ENCODE measurements at regions not wholly inside any gene's neighbourhood (a gene's known extent, or its start where the extent isn't known, plus 50 kb on each side); places are given as distances from the start of the nearest gene placed in this dataset.

GRCh38 chr9:86598411-86599239 is 244.4 kb upstream of the TUT7 start:
- Mint-ChIP-seq H3K4me3 (no peak overlapping the region), H3K27me3 (peaks cover 49 to 60% of the 10 kb centered on the region in 2 donors), H3K4me1 (ENCODE audit: low read depth in 2 of 2) (no peaks in the 10 kb centered on the region), H3K36me3 (ENCODE audit: insufficient read depth) (no peaks in the 10 kb centered on the region), H3K9me3 (no peaks in the 10 kb centered on the region), H3K27ac (no peak overlapping the region)
- no peak for ATAC-seq (replicated peaks)
- no peak for DNase-seq

DNA sequence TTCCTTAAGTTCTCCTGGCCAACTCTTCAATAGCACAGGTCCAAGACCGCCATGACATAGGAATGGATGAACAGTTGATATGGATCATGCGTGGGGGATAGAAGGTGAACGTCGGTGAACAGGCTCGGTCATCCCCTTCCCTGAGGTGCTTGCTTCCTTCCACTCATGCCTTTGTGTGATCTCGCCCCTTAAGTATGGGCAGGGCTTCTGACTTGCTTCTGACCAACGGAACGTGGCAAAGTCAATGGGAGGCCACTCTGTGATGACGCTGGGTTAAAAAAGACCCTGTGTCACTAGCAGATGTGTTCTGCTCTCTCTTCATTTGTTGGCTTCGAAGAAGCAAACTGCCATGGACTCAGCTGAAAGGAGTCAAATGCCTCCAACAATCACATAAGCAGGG is 240.5 kb upstream of the TUT7 start:
- H3K4me3 Mint-ChIP-seq, result no peak overlapping the region
- H3K9me3 Mint-ChIP-seq, result no peaks in the 10 kb centered on the region
- H3K4me1 Mint-ChIP-seq (ENCODE audit: low read depth in 2 of 2), result no peaks in the 10 kb centered on the region
- peaks cover 32 to 42% of the 10 kb centered on the region in 2 donors for H3K27me3 Mint-ChIP-seq
- no peak overlapping the region for H3K27ac Mint-ChIP-seq
- no peaks in the 10 kb centered on the region for H3K36me3 Mint-ChIP-seq (ENCODE audit: insufficient read depth)
- ATAC-seq (replicated peaks) (no peak), DNase-seq (no peak)

GRCh38 chr9:86591472-86591871 is 237.3 kb upstream of the TUT7 start:
- H3K27me3 Mint-ChIP-seq, result peaks cover 21 to 42% of the 10 kb centered on the region in 2 donors
- no peak overlapping the region for H3K4me3 Mint-ChIP-seq
- ATAC-seq (replicated peaks) (no peak), DNase-seq (no peak)
- no peaks in the 10 kb centered on the region for H3K9me3 Mint-ChIP-seq
- H3K4me1 Mint-ChIP-seq (ENCODE audit: low read depth in 2 of 2), result no peaks in the 10 kb centered on the region
- H3K36me3 Mint-ChIP-seq (ENCODE audit: insufficient read depth), result no peaks in the 10 kb centered on the region
- H3K27ac Mint-ChIP-seq, result no peak overlapping the region

GRCh38 chr9:86589730-86590129 is 235.5 kb upstream of the TUT7 start:
- no peaks in the 10 kb centered on the region for H3K4me1 Mint-ChIP-seq (ENCODE audit: low read depth in 2 of 2)
- H3K4me3 Mint-ChIP-seq, result no peak overlapping the region
- DNase-seq, result no peak
- H3K36me3 Mint-ChIP-seq (ENCODE audit: insufficient read depth), result no peaks in the 10 kb centered on the region
- peaks cover 18 to 33% of the 10 kb centered on the region in 2 donors for H3K27me3 Mint-ChIP-seq
- H3K9me3 Mint-ChIP-seq, result no peaks in the 10 kb centered on the region
- ATAC-seq (replicated peaks), result no peak
- no peak overlapping the region for H3K27ac Mint-ChIP-seq

DNA sequence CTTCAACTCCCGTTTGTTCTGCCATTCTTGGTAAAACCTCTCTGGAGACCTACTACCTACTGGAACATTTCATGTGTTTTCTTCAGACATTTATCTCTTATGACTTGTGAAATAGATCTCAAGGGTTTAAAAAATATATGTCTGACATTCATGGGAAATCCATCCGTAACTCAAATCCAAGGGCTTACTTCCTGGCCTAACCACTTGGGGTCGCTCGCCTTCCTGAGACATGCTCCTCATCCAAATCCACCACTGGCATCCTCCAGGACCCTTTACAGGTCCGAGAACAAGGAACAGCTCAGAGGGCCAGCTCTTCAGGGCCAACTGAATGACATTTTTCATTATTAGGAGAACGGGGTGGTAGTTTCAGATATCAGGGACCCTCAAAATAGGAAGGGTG is 235.1 kb upstream of the TUT7 start:
- Mint-ChIP-seq H3K36me3 (ENCODE audit: insufficient read depth) (no peaks in the 10 kb centered on the region), H3K4me3 (no peak overlapping the region), H3K27me3 (peaks cover 18 to 29% of the 10 kb centered on the region in 2 donors)

GRCh38 chr9:86586144-86586494 is 231.9 kb upstream of the TUT7 start:
- Mint-ChIP-seq H3K27me3 (peaks cover 32 to 50% of the 10 kb centered on the region in 2 donors), H3K4me3 (peak overlapping the region in 1 of 2 donors; percentile 5), H3K9me3 (no peaks in the 10 kb centered on the region), H3K27ac (peak overlapping the region in 1 of 2 donors; percentile 66), H3K4me1 (ENCODE audit: low read depth in 2 of 2) (no peaks in the 10 kb centered on the region), H3K36me3 (ENCODE audit: insufficient read depth) (no peaks in the 10 kb centered on the region)
- DNase-seq (no peak), ATAC-seq (replicated peaks) (no peak)

More for the DNA sequence above, 235.1 kb upstream of the TUT7 start:
- no peak for DNase-seq
- H3K4me1 Mint-ChIP-seq (ENCODE audit: low read depth in 2 of 2), result no peaks in the 10 kb centered on the region
- H3K9me3 Mint-ChIP-seq, result no peaks in the 10 kb centered on the region
- H3K27ac Mint-ChIP-seq, result no peak overlapping the region
- no peak for ATAC-seq (replicated peaks)

- peaks cover 36 to 56% of the 10 kb centered on the region in 2 donors for H3K27me3 Mint-ChIP-seq
- H3K36me3 Mint-ChIP-seq (ENCODE audit: insufficient read depth), result no peaks in the 10 kb centered on the region
- peak overlapping the region in 1 of 2 donors; percentile 5 for H3K4me3 Mint-ChIP-seq
- no peaks in the 10 kb centered on the region for H3K9me3 Mint-ChIP-seq
- ATAC-seq (replicated peaks) (no peak), DNase-seq (no peak)
- H3K4me1 Mint-ChIP-seq (ENCODE audit: low read depth in 2 of 2), result no peaks in the 10 kb centered on the region
- H3K27ac Mint-ChIP-seq, result peak overlapping the region in 1 of 2 donors; percentile 66
These were observed 231.4 kb upstream of the TUT7 start for GRCh38 chr9:86585422-86586143.

DNA sequence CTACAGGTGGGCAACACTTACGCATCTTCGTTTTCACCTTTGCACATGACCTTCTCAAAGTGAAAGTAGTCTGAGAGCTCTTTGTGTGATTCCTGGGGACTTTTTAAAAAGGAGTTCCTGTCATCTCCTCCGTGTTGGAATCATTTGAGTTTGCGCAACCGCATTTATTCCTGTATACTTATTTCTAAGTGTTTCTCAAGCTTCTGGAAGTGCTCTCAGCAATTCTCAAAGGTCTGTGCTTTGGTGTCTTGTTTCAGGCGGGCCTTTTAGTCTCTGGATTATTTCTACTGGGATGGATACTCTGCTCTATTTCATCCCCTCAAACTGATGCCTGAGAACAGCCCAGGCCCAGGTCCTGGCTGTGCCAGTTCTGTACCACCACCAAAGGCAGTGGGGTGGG is 226.5 kb upstream of the TUT7 start:
- peaks cover 33 to 48% of the 10 kb centered on the region in 2 donors for H3K27me3 Mint-ChIP-seq
- H3K27ac Mint-ChIP-seq, result no peak overlapping the region
- H3K36me3 Mint-ChIP-seq (ENCODE audit: insufficient read depth), result no peaks in the 10 kb centered on the region
- DNase-seq (no peak), ATAC-seq (replicated peaks) (no peak)
- no peaks in the 10 kb centered on the region for H3K4me1 Mint-ChIP-seq (ENCODE audit: low read depth in 2 of 2)
- no peaks in the 10 kb centered on the region for H3K9me3 Mint-ChIP-seq
- no peak overlapping the region for H3K4me3 Mint-ChIP-seq

DNA sequence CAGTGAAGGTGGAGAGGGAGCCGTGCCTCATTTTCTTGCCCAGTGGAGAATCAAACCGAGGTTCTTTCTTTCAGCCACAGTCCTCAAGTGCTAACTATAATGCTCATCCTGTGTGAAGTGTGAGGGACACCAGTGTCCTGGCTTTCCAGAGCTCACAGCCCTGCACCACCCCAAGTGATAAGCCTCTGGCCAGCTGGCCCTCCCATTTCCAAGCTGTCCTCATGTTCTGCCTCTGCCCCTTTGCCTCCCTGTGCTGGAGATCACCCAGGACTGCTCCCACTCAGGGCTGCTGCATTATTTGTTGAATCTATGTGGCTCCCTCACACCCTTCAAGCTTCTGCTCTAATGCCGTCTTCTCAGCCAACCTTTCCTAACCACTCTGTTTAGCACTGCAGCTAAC is 224.5 kb upstream of the TUT7 start:
- Mint-ChIP-seq H3K27ac (no peak overlapping the region), H3K36me3 (ENCODE audit: insufficient read depth) (no peaks in the 10 kb centered on the region), H3K9me3 (no peaks in the 10 kb centered on the region), H3K4me1 (ENCODE audit: low read depth in 2 of 2) (no peaks in the 10 kb centered on the region), H3K4me3 (no peak overlapping the region), H3K27me3 (peaks cover 35 to 53% of the 10 kb centered on the region in 2 donors)
- ATAC-seq (replicated peaks), result no peak
- DNase-seq, result no peak

GRCh38 chr9:86577420-86578333 is 223.5 kb upstream of the TUT7 start:
- H3K4me1 Mint-ChIP-seq (ENCODE audit: low read depth in 2 of 2), result no peaks in the 10 kb centered on the region
- no peak overlapping the region for H3K27ac Mint-ChIP-seq
- peaks cover 34 to 44% of the 10 kb centered on the region in 2 donors for H3K27me3 Mint-ChIP-seq
- DNase-seq (no peak), ATAC-seq (replicated peaks) (no peak)
- H3K36me3 Mint-ChIP-seq (ENCODE audit: insufficient read depth), result no peaks in the 10 kb centered on the region
- peaks cover 0 to 1% of the 10 kb centered on the region in 2 donors for H3K9me3 Mint-ChIP-seq
- H3K4me3 Mint-ChIP-seq, result no peak overlapping the region

- peaks cover 23 to 30% of the 10 kb centered on the region in 2 donors for H3K27me3 Mint-ChIP-seq
These were observed 221.8 kb upstream of the TUT7 start for GRCh38 chr9:86575825-86576525.

GRCh38 chr9:86575137-86575536 is 220.9 kb upstream of the TUT7 start:
- H3K27ac Mint-ChIP-seq, result no peak overlapping the region
- H3K4me3 Mint-ChIP-seq, result no peak overlapping the region
- H3K36me3 Mint-ChIP-seq (ENCODE audit: insufficient read depth), result no peaks in the 10 kb centered on the region
- peaks cover 20 to 24% of the 10 kb centered on the region in 2 donors for H3K27me3 Mint-ChIP-seq
- DNase-seq (no peak), ATAC-seq (replicated peaks) (no peak)
- no peaks in the 10 kb centered on the region for H3K4me1 Mint-ChIP-seq (ENCODE audit: low read depth in 2 of 2)
- H3K9me3 Mint-ChIP-seq, result peaks cover 0 to 1% of the 10 kb centered on the region in 2 donors

More at GRCh38 chr9:86575825-86576525, 221.8 kb upstream of the TUT7 start:
- Mint-ChIP-seq H3K4me1 (ENCODE audit: low read depth in 2 of 2) (no peaks in the 10 kb centered on the region), H3K27ac (no peak overlapping the region), H3K36me3 (ENCODE audit: insufficient read depth) (no peaks in the 10 kb centered on the region), H3K4me3 (no peak overlapping the region), H3K9me3 (peaks cover 0 to 1% of the 10 kb centered on the region in 2 donors)
- ATAC-seq (replicated peaks), result no peak
- no peak for DNase-seq

GRCh38 chr9:86573886-86574285 is 219.7 kb upstream of the TUT7 start:
- H3K36me3 Mint-ChIP-seq (ENCODE audit: insufficient read depth), result no peaks in the 10 kb centered on the region
- H3K27me3 Mint-ChIP-seq, result peaks cover 16 to 22% of the 10 kb centered on the region in 2 donors
- H3K27ac Mint-ChIP-seq, result no peak overlapping the region
- H3K4me1 Mint-ChIP-seq (ENCODE audit: low read depth in 2 of 2), result no peaks in the 10 kb centered on the region
- no peak overlapping the region for H3K4me3 Mint-ChIP-seq
- ATAC-seq (replicated peaks) (no peak), DNase-seq (no peak)
- H3K9me3 Mint-ChIP-seq, result peaks cover 0 to 1% of the 10 kb centered on the region in 2 donors

All from effector memory CD8-positive, alpha-beta T cell (primary cell).